Cardiac septum (tissue), 1 donor: ENCODE measurements at regions not wholly inside any gene's neighbourhood (a gene's known extent, or its start where the extent isn't known, plus 50 kb on each side); places are given as distances from the start of the nearest gene placed in this dataset.

Experiments used
- DNase-seq: peaks from one replicate; pipeline ENCODE4 v3.0.0-alpha.2; 2020; ENCODE audit warnings: low spot score
- intact Hi-C: fragments of 100-400 bp; cut with DNase I; formaldehyde crosslinking; loops from one replicate; pipeline ENCODE4 v1.14.0; 2022
- donor health status: DM: no; HTN: no; CAD: no.

GRCh38 chr1:82225421-82226185, 424.9 kb downstream of the ADGRL2 start:
- intact Hi-C loops = no loop called here
- no peak for DNase-seq

GRCh38 chr1:82223091-82223490, 422.4 kb downstream of the ADGRL2 start:
- no peak for DNase-seq
- intact Hi-C loops = no loop called here

- no peak for DNase-seq
- intact Hi-C loops = no loop called here
These were observed 421.0 kb downstream of the ADGRL2 start for GRCh38 chr1:82221721-82222120.

- intact Hi-C loops = no loop called here
- no peak for DNase-seq
These were observed 420.0 kb downstream of the ADGRL2 start for GRCh38 chr1:82220754-82221153.

- DNase-seq = no peak
- intact Hi-C loops = no loop called here
These were observed 419.1 kb downstream of the ADGRL2 start for GRCh38 chr1:82219841-82220240.

GRCh38 chr1:82218846-82219245, 418.1 kb downstream of the ADGRL2 start:
- intact Hi-C loops = no loop called here
- no peak for DNase-seq

GRCh38 chr1:82215853-82216175, 415.1 kb downstream of the ADGRL2 start:
- DNase-seq = no peak
- intact Hi-C loops = no loop called here

- no peak for DNase-seq
- intact Hi-C loops = no loop called here
These were observed 414.5 kb downstream of the ADGRL2 start for GRCh38 chr1:82215056-82215852.

GRCh38 chr1:82214606-82215005, 413.9 kb downstream of the ADGRL2 start:
- intact Hi-C loops = no loop called here
- no peak for DNase-seq

- DNase-seq = no peak
- intact Hi-C loops = no loop called here
These were observed 396.9 kb downstream of the ADGRL2 start for GRCh38 chr1:82197606-82198005.

- intact Hi-C loops = no loop called here
These were observed 394.5 kb downstream of the ADGRL2 start for GRCh38 chr1:82195245-82195644.

GRCh38 chr1:82185084-82185483, 384.4 kb downstream of the ADGRL2 start:
- intact Hi-C loops = no loop called here
- DNase-seq = no peak

More at GRCh38 chr1:82195245-82195644, 394.5 kb downstream of the ADGRL2 start:
- DNase-seq = no peak

GRCh38 chr1:82181846-82182245, 381.1 kb downstream of the ADGRL2 start:
- intact Hi-C loops = no loop called here
- no peak for DNase-seq

GRCh38 chr1:82179131-82179530, 378.4 kb downstream of the ADGRL2 start:
- DNase-seq = no peak
- intact Hi-C loops = no loop called here

- intact Hi-C loops = no loop called here
These were observed 376.5 kb downstream of the ADGRL2 start for GRCh38 chr1:82177192-82177591.

GRCh38 chr1:82171955-82172354, 371.2 kb downstream of the ADGRL2 start:
- intact Hi-C loops = no loop called here
- DNase-seq = no peak

More at GRCh38 chr1:82177192-82177591, 376.5 kb downstream of the ADGRL2 start:
- DNase-seq = no peak

- no peak for DNase-seq
- intact Hi-C loops = no loop called here
These were observed 367.7 kb downstream of the ADGRL2 start for GRCh38 chr1:82168482-82168881.

- DNase-seq = no peak
- intact Hi-C loops = no loop called here
These were observed 364.6 kb downstream of the ADGRL2 start for GRCh38 chr1:82165304-82165703.

- DNase-seq = no peak
- intact Hi-C loops = no loop called here
These were observed 362.0 kb downstream of the ADGRL2 start for GRCh38 chr1:82162486-82163420.

- intact Hi-C loops = no loop called here
- no peak for DNase-seq
These were observed 361.0 kb downstream of the ADGRL2 start for GRCh38 chr1:82161700-82162141.
